ENCODE measurements at regions not wholly inside any gene's neighbourhood (a gene's known extent, or its start where the extent isn't known, plus 50 kb on each side); places are given as distances from the start of the nearest gene placed in this dataset.

GRCh38 chr1:38394303-38394702, 347.7 kb upstream of the POU3F1 start:
- Histone ChIP-seq H3K27ac (no peak overlapping the region), H3K4me1 (no peaks in the 10 kb centered on the region), H3K36me3 (no peaks in the 10 kb centered on the region), H3K4me3 (no peak overlapping the region), H3K27me3 (no peaks in the 10 kb centered on the region), H3K9me3 (peaks cover 3% of the 10 kb centered on the region)
- intact Hi-C loops (cut with DNase I): no loop called here
- TF ChIP-seq POLR2A (IDR thresholded peaks at IDR 0.05) (no peak), POLR2AphosphoS5 (IDR thresholded peaks at IDR 0.05; ENCODE audit: insufficient read depth in 1 of 2, low read depth in 1 of 2) (no peak)
- TF ChIP-seq, protein P1, sequence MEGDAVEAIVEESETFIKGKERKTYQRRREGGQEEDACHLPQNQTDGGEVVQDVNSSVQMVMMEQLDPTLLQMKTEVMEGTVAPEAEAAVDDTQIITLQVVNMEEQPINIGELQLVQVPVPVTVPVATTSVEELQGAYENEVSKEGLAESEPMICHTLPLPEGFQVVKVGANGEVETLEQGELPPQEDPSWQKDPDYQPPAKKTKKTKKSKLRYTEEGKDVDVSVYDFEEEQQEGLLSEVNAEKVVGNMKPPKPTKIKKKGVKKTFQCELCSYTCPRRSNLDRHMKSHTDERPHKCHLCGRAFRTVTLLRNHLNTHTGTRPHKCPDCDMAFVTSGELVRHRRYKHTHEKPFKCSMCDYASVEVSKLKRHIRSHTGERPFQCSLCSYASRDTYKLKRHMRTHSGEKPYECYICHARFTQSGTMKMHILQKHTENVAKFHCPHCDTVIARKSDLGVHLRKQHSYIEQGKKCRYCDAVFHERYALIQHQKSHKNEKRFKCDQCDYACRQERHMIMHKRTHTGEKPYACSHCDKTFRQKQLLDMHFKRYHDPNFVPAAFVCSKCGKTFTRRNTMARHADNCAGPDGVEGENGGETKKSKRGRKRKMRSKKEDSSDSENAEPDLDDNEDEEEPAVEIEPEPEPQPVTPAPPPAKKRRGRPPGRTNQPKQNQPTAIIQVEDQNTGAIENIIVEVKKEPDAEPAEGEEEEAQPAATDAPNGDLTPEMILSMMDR (IDR thresholded peaks at IDR 0.05): no peak
- no peak for DNase-seq (ENCODE audit: extremely low spot score in 2 of 2)

- intact Hi-C loops (cut with DNase I): no loop called here
- Histone ChIP-seq H3K4me1 (no peaks in the 10 kb centered on the region), H3K27ac (no peak overlapping the region), H3K36me3 (no peaks in the 10 kb centered on the region), H3K27me3 (no peaks in the 10 kb centered on the region), H3K9me3 (peaks cover 5% of the 10 kb centered on the region), H3K4me3 (no peak overlapping the region)
- TF ChIP-seq, protein P1 (IDR thresholded peaks at IDR 0.05): no peak
- no peak for TF ChIP-seq POLR2AphosphoS5 (IDR thresholded peaks at IDR 0.05; ENCODE audit: insufficient read depth in 1 of 2, low read depth in 1 of 2)
- DNase-seq (ENCODE audit: extremely low spot score in 2 of 2): no peak
These were observed 346.3 kb upstream of the POU3F1 start for GRCh38 chr1:38392861-38393260.

DNA sequence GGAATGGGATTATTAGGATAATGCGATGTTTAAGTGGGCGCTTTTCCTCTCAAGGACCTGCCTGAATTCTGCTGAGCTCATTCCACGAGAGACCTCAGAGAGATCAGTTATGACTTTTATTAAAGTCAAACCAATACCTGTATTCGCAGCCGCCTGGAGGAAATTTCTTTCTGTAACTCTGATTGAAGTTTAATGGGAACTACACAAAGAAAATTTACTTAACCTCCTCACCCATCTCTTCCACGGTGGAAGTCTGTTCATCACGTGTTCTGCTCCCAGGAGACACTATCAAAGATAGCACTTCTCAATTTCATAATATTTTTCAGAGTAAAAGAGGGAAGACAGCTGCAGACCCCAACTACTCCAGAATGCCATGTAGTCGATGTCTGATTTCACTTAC, 334.7 kb upstream of the POU3F1 start:
- TF ChIP-seq, protein P1 (IDR thresholded peaks at IDR 0.05): no peak
- no peak for TF ChIP-seq POLR2AphosphoS5 (IDR thresholded peaks at IDR 0.05; ENCODE audit: insufficient read depth in 1 of 2, low read depth in 1 of 2)
- no peak for TF ChIP-seq POLR2A (IDR thresholded peaks at IDR 0.05)
- Histone ChIP-seq H3K27me3 (no peaks in the 10 kb centered on the region), H3K27ac (no peak overlapping the region), H3K4me1 (no peaks in the 10 kb centered on the region), H3K9me3 (no peaks in the 10 kb centered on the region), H3K36me3 (no peaks in the 10 kb centered on the region), H3K4me3 (no peak overlapping the region)
- intact Hi-C loops (cut with DNase I): no loop called here
- DNase-seq (ENCODE audit: extremely low spot score in 2 of 2): no peak

GRCh38 chr1:38376577-38376976, 330.0 kb upstream of the POU3F1 start:
- intact Hi-C loops (cut with DNase I): no loop called here
- H3K36me3 ChIP-seq: no peaks in the 10 kb centered on the region
- no peak for DNase-seq (ENCODE audit: extremely low spot score in 2 of 2)
- H3K27ac ChIP-seq: no peak overlapping the region
- no peaks in the 10 kb centered on the region for H3K27me3 ChIP-seq
- H3K4me1 ChIP-seq: no peaks in the 10 kb centered on the region
- no peak overlapping the region for H3K4me3 ChIP-seq
- no peaks in the 10 kb centered on the region for H3K9me3 ChIP-seq
- TF ChIP-seq POLR2AphosphoS5 (IDR thresholded peaks at IDR 0.05; ENCODE audit: insufficient read depth in 1 of 2, low read depth in 1 of 2) (no peak), POLR2A (IDR thresholded peaks at IDR 0.05) (no peak)
- TF ChIP-seq, protein P1 (IDR thresholded peaks at IDR 0.05): no peak

- no peak for DNase-seq (ENCODE audit: extremely low spot score in 2 of 2)
- H3K36me3 ChIP-seq: no peaks in the 10 kb centered on the region
- no peaks in the 10 kb centered on the region for H3K9me3 ChIP-seq
- H3K27ac ChIP-seq: no peak overlapping the region
- no peaks in the 10 kb centered on the region for H3K27me3 ChIP-seq
- no peaks in the 10 kb centered on the region for H3K4me1 ChIP-seq
- TF ChIP-seq, protein P1 (IDR thresholded peaks at IDR 0.05): no peak
- TF ChIP-seq POLR2A (IDR thresholded peaks at IDR 0.05) (no peak), POLR2AphosphoS5 (IDR thresholded peaks at IDR 0.05; ENCODE audit: insufficient read depth in 1 of 2, low read depth in 1 of 2) (no peak)
- H3K4me3 ChIP-seq: no peak overlapping the region
- intact Hi-C loops (cut with DNase I): no loop called here
These were observed 328.4 kb upstream of the POU3F1 start for GRCh38 chr1:38375035-38375434.

All from vagina (tissue), 2 donors.